ENCODE measurements at regions not wholly inside any gene's neighbourhood (a gene's known extent, or its start where the extent isn't known, plus 50 kb on each side); places are given as distances from the start of the nearest gene placed in this dataset.

- no peak for TF ChIP-seq FOXK2 (IDR thresholded peaks at IDR 0.05)
- no peak for TF ChIP-seq FOXM1 (IDR thresholded peaks at IDR 0.05; ENCODE audit: borderline replicate concordance)
- no peak for TF ChIP-seq NFRKB (IDR thresholded peaks at IDR 0.05)
- TF ChIP-seq TARDBP (IDR thresholded peaks at IDR 0.05) = no peak
- TF ChIP-seq FOXA1 (IDR thresholded peaks at IDR 0.05) = no peak
- TF ChIP-seq BHLHE40 (IDR thresholded peaks at IDR 0.05; ENCODE audit: borderline replicate concordance) = no peak
- TF ChIP-seq SP1 (IDR thresholded peaks at IDR 0.05) = no peak
- TF ChIP-seq LEF1 (IDR thresholded peaks at IDR 0.05; ENCODE audit: borderline replicate concordance) = no peak
- no peak for TF ChIP-seq SUZ12 (IDR thresholded peaks at IDR 0.05)
- no peak for TF ChIP-seq ARNT (IDR thresholded peaks at IDR 0.05)
Observed at GRCh38 chr2:222134654-222135053, 164.1 kb downstream of the PAX3 start.
